ENCODE measurements at regions not wholly inside any gene's neighbourhood (a gene's known extent, or its start where the extent isn't known, plus 50 kb on each side); places are given as distances from the start of the nearest gene placed in this dataset.

DNA sequence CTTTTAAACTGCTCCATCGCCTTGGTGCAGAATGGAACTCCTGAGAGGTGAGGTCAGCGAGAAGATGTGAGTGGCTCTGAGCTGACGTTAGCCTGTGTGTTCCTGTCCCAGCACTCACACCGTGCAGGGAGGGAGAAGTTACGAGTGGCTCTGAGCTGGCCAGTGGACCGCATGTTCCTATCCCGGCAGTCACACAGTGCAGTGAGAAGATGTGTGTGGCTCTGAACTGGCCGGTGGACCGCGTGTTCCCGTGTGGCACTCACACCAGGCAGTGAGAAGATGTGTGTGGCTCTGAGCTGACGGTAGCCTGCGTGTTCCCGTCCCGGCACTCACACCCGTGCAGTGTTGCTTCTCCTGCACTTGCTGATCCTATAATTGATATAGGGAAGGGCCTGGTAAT, 59.9 kb downstream of the VCPKMT start:
- no peak for DNase-seq (ENCODE audit: low read depth in 2 of 2, low spot score in 1 of 2)

GRCh38 chr14:50057331-50057730, 59.0 kb downstream of the VCPKMT start:
- no peak for DNase-seq (ENCODE audit: low read depth in 2 of 2, low spot score in 1 of 2)

- no peak for DNase-seq (ENCODE audit: low read depth in 2 of 2, low spot score in 1 of 2)
Measured at GRCh38 chr14:50058113-50058512, 58.3 kb downstream of the VCPKMT start.

Measured in stimulated activated CD8-positive, alpha-beta memory T cell treated with anti-CD3 and anti-CD28 coated beads, Interleukin-4, amount 100 ng/mL, for 4 hours (primary cell).